MCF 10A (cell line): ENCODE measurements at regions not wholly inside any gene's neighbourhood (a gene's known extent, or its start where the extent isn't known, plus 50 kb on each side); places are given as distances from the start of the nearest gene placed in this dataset.

Experiments used
- BruUV-seq: library from RNA; stranded (reverse); fragments of 400-500 nt; replicated peaks from 2 replicates; lab custom pipeline; 2021; lab: Mats Ljungman, UMichigan
- CTCF ChIA-PET: fragments of 300-600 bp; sonication (Branson Sonifier 250); formaldehyde crosslinking; extraction: SDS; loops from one replicate; lab custom pipeline; 2021; ENCODE audit warnings: antibody characterized with exemption, inconsistent platforms; lab: Yijun Ruan, JAX
- POLR2A ChIA-PET: fragments of 300-600, 350-650 bp; sonication (Branson Sonifier 250); formaldehyde crosslinking; extraction: SDS; loops from one replicate; lab custom pipeline; 2020; ENCODE audit warnings: antibody characterized with exemption, inconsistent platforms; lab: Yijun Ruan, JAX
- DNase-seq: peaks from one replicate; pipeline ENCODE4 v3.0.0-alpha.2; 2018; ENCODE audit not compliant: unreplicated experiment
- H3K27ac Mint-ChIP-seq: one replicate; pipeline ENCODE4 v1.8.0; 2022; ENCODE audit warnings: mild to moderate bottlenecking, low read depth, mixed read lengths; ENCODE audit not compliant: unreplicated experiment
- H3K27me3 Mint-ChIP-seq: one replicate; pipeline ENCODE4 v1.8.0; 2022; ENCODE audit warnings: mixed read lengths; ENCODE audit not compliant: insufficient read depth, unreplicated experiment
- H3K36me3 Mint-ChIP-seq: one replicate; pipeline ENCODE4 v1.8.0; 2022; ENCODE audit warnings: mild to moderate bottlenecking, moderate library complexity, mixed read lengths; ENCODE audit not compliant: insufficient read depth, unreplicated experiment
- H3K4me1 Mint-ChIP-seq: one replicate; pipeline ENCODE4 v1.8.0; 2022; ENCODE audit warnings: mixed read lengths; ENCODE audit not compliant: insufficient read depth, unreplicated experiment
- H3K4me3 Mint-ChIP-seq: one replicate; pipeline ENCODE4 v1.8.0; 2022; ENCODE audit warnings: mild to moderate bottlenecking, moderate library complexity, mixed read lengths; ENCODE audit not compliant: unreplicated experiment
- H3K9me3 Mint-ChIP-seq: one replicate; pipeline ENCODE4 v1.8.0; 2022; ENCODE audit warnings: mixed read lengths; ENCODE audit not compliant: unreplicated experiment
- CTCF ChIP-seq: fragments of 200-600 bp; IDR thresholded peaks from one replicate; pipeline ENCODE4 v1.8.0; 2022; ENCODE audit warnings: antibody characterized with exemption, mild to moderate bottlenecking; ENCODE audit not compliant: unreplicated experiment
- intact Hi-C: fragments of 100-400 bp; cut with micrococcal nuclease; formaldehyde crosslinking; loops from 2 replicates; pipeline ENCODE4 v1.14.1; 2022

- intact Hi-C loops: no loop called here
- Mint-ChIP-seq H3K27ac (peak overlapping the region; percentile 2), H3K4me3 (no peak overlapping the region), H3K27me3 (no peaks in the 10 kb centered on the region), H3K36me3 (no peaks in the 10 kb centered on the region), H3K9me3 (no peaks in the 10 kb centered on the region), H3K4me1 (peaks cover 22% of the 10 kb centered on the region)
- no peak for TF ChIP-seq CTCF
- BruUV-seq: no TSS peak
- ChIA-PET POLR2A (interaction anchor here (0.6 to 1.3 kb wide), 3 partner anchors 12 to 1010 kb away, joined by 3 to 4 read pairs (median 3); no protein-coding TSS in a partner anchor), CTCF (interaction anchor here (0.7 to 1.3 kb wide), 4 partner anchors 49 to 1337 kb away, joined by 3 to 4 read pairs (median 4); no protein-coding TSS in a partner anchor)
- peak; percentile 77 for DNase-seq
Measured at GRCh38 chr10:9228771-9229170, 1174.3 kb downstream of the GATA3 start.

- no peak overlapping the region for H3K27ac Mint-ChIP-seq
- H3K27me3 Mint-ChIP-seq: no peaks in the 10 kb centered on the region
- H3K4me1 Mint-ChIP-seq: peaks cover 22% of the 10 kb centered on the region
- TF ChIP-seq CTCF: no peak
- ChIA-PET POLR2A (interaction anchor here (0.7 to 1.3 kb wide), 3 partner anchors 11 to 89 kb away, joined by 3 to 4 read pairs (median 3); no protein-coding TSS in a partner anchor), CTCF (interaction anchor here (1.3 kb wide), 1 partner anchor 73 kb away, joined by 4 read pairs; no protein-coding TSS in a partner anchor)
- intact Hi-C loops: no loop called here
- DNase-seq: no peak
- H3K36me3 Mint-ChIP-seq: no peaks in the 10 kb centered on the region
- H3K9me3 Mint-ChIP-seq: no peaks in the 10 kb centered on the region
- no peak overlapping the region for H3K4me3 Mint-ChIP-seq
- BruUV-seq: no TSS peak
Measured at GRCh38 chr10:9229702-9230244, 1175.3 kb downstream of the GATA3 start.

- ChIA-PET CTCF (interaction anchor here (0.7 kb wide), 1 partner anchor 113 kb away, joined by 4 read pairs; no protein-coding TSS in a partner anchor), POLR2A (interaction anchor here (0.7 kb wide), 1 partner anchor 63 kb away, joined by 3 read pairs; no protein-coding TSS in a partner anchor)
- Mint-ChIP-seq H3K27ac (no peak overlapping the region), H3K9me3 (no peaks in the 10 kb centered on the region), H3K4me1 (peaks cover 22% of the 10 kb centered on the region), H3K36me3 (no peaks in the 10 kb centered on the region), H3K27me3 (no peaks in the 10 kb centered on the region), H3K4me3 (no peak overlapping the region)
- intact Hi-C loops: no loop called here
- no peak for TF ChIP-seq CTCF
- DNase-seq: no peak
- no TSS peak for BruUV-seq
Measured at GRCh38 chr10:9230625-9231024, 1176.1 kb downstream of the GATA3 start.

- no peaks in the 10 kb centered on the region for H3K4me1 Mint-ChIP-seq
- DNase-seq: no peak
- H3K27me3 Mint-ChIP-seq: no peaks in the 10 kb centered on the region
- TF ChIP-seq CTCF: no peak
- H3K4me3 Mint-ChIP-seq: no peak overlapping the region
- ChIA-PET POLR2A (no interaction called here), CTCF (interaction anchor here (0.6 kb wide), 1 partner anchor 233 kb away, joined by 3 read pairs; no protein-coding TSS in a partner anchor)
- H3K27ac Mint-ChIP-seq: no peak overlapping the region
- no peaks in the 10 kb centered on the region for H3K36me3 Mint-ChIP-seq
- no peaks in the 10 kb centered on the region for H3K9me3 Mint-ChIP-seq
- intact Hi-C loops: no loop called here
- BruUV-seq: no TSS peak
Measured at GRCh38 chr10:9234191-9234590, 1179.7 kb downstream of the GATA3 start.
